OCI-LY1 (cell line): ENCODE measurements at regions not wholly inside any gene's neighbourhood (a gene's known extent, or its start where the extent isn't known, plus 50 kb on each side); places are given as distances from the start of the nearest gene placed in this dataset.

Source experiments
- EZH2 ChIP-seq: fragments of 200-600 bp; sonication (generic), shearing (Covaris generic); IDR thresholded peaks from 2 replicates; pipeline ENCODE4 v1.8.0; 2017; ENCODE audit warnings: borderline replicate concordance, mixed run types, mild to moderate bottlenecking, antibody characterized with exemption, low read length, moderate library complexity, mixed read lengths
- TF ChIP-seq, protein P1 (sequence below): fragments of 200-600 bp; sonication (generic), shearing (Covaris generic); IDR thresholded peaks from 2 replicates; pipeline ENCODE4 v1.5.1; 2017; ENCODE audit warnings: mild to moderate bottlenecking, antibody characterized with exemption, low read length, moderate library complexity, mixed read lengths

GRCh38 chr7:155988416-155988815 lies 176.2 kb upstream of the SHH start:
- TF ChIP-seq, protein P1, sequence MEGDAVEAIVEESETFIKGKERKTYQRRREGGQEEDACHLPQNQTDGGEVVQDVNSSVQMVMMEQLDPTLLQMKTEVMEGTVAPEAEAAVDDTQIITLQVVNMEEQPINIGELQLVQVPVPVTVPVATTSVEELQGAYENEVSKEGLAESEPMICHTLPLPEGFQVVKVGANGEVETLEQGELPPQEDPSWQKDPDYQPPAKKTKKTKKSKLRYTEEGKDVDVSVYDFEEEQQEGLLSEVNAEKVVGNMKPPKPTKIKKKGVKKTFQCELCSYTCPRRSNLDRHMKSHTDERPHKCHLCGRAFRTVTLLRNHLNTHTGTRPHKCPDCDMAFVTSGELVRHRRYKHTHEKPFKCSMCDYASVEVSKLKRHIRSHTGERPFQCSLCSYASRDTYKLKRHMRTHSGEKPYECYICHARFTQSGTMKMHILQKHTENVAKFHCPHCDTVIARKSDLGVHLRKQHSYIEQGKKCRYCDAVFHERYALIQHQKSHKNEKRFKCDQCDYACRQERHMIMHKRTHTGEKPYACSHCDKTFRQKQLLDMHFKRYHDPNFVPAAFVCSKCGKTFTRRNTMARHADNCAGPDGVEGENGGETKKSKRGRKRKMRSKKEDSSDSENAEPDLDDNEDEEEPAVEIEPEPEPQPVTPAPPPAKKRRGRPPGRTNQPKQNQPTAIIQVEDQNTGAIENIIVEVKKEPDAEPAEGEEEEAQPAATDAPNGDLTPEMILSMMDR: no peak
- no peak for TF ChIP-seq EZH2
